Astrocyte of the hippocampus (primary cell): ENCODE measurements at regions not wholly inside any gene's neighbourhood (a gene's known extent, or its start where the extent isn't known, plus 50 kb on each side); places are given as distances from the start of the nearest gene placed in this dataset.
"Not testable (repeated sequence)": the region's sequence is repeated elsewhere in the genome, so short reads cannot be mapped to it uniquely, and the experiment has no call there.

Experiments used
- DNase-seq: peaks from one replicate; pipeline ENCODE4 v3.0.0; 2011; ENCODE audit warnings: low read depth, low spot score

- no peak for DNase-seq
Observed at GRCh38 chr12:63410197-63410596, 258.1 kb downstream of the DPY19L2 start.

DNA sequence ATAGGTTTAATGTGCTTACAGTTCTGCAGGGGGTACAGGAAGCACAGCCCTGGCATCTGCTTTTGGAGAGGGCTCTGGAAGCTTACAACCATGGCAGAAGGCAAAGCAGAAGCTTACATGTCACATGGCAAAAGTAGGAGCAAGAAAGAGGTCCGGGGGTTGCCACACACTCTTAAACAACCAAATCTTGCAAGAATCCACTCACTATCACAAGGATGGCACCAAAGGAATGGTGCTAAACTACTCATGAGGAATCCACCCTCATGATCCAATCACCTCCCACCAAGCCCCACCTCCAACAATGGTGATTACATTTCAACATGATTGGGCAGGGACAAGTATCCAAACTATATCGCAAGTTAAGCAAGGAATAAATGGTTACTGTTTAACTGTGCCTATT lies 255.8 kb upstream of the AVPR1A start:
- no peak for DNase-seq

DNA sequence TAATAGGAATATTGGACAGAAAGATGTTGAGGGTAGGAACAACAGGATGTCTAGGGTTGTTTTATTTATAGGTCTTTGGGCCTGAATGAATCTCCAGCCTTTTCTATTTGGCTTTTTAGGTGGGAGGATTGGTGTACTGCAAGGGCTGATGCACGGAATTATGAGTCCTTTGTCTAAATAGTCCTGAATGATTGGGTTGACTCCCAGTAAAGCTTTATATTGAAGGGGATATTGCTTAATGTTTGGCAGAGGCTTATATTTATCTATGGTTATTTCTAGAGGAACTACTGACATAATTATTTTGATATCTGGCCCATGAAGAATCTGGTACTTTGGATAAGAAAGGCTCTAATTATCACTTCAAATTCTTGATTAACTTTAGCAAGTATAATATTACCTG lies 253.6 kb upstream of the AVPR1A start:
- DNase-seq, result no peak

DNA sequence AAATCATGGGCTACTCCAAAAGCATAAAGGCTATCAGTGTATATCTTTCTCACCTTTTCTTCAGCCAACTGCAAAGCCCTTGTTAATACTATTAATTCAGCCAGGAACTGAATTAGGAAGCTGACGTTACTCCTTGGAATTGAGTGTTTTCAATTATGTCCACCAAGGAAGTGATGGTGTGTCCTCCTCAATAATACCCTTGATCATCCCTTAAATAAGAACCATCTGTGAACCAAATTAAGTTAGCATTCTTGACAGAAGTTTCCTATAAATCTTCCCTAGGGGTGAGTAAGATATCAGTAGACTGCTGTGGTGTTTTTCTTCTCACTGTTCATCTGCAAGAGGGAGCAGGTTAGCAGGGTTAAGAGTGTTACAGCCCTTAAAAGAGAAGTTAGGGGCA lies 252.3 kb upstream of the AVPR1A start:
- no peak for DNase-seq

GRCh38 chr12:63400718-63401117 lies 249.7 kb upstream of the AVPR1A start:
- peak; percentile 13 for DNase-seq

GRCh38 chr12:63400318-63400717 lies 249.3 kb upstream of the AVPR1A start:
- DNase-seq, result no peak

GRCh38 chr12:63397807-63398206 lies 246.8 kb upstream of the AVPR1A start:
- DNase-seq, result no peak

DNA sequence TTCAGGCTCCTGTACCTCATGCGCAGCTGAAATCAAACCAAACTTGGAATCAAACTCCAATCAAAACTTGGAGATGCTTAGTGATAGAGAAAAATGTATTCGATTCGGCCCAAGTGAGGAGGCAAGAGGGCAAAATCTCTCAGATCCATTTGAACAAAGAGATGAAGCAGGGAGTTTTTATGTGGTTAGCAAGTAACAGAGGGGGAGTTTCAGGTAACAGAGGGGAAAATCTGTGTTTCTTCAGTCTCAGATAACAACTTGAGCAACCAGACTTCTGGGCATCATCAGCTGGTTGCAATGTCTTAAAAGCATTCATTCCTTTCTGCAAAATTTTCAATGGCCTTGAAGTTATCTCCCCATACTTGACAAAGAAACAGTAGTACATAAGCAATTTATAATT lies 245.1 kb upstream of the AVPR1A start:
- no peak for DNase-seq

DNA sequence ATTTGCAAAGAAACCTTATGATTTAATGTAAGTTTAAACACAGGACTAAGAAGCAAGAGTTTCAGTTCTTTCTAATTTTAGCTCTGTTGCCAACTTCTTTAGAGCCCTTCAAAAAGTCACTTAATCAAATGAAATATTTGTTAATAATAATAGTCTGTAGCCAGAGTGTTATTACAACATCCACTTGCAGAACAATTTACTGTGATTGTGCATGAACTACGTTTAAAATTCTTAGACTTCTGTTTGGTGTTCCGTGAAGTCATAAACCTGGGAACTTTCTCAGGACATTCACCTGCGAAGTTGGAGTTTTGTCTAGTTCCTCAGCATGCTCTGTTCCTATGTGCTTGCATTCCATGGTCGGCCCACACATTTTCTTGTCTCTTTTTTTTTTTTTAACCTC lies 244.0 kb upstream of the AVPR1A start:
- DNase-seq, result no peak

DNA sequence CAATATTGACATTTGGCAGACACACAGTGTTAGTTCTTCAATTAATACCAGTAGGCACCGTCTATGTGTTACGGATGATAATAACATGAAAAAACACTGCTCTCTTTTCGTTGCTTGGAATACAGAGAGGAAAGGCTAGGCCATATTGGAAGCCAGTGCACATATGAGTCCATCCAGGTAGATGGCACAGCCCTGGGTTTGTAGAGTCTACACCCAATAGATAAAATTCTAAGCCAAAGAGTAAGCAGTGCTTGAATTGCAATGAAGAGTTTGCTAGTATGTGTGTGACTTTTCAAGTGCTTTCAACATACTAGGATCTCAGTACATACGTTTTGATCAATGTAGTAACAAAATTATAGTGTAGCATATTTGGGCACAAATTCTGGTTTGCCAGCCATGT lies 243.3 kb upstream of the AVPR1A start:
- DNase-seq, result no peak

DNA sequence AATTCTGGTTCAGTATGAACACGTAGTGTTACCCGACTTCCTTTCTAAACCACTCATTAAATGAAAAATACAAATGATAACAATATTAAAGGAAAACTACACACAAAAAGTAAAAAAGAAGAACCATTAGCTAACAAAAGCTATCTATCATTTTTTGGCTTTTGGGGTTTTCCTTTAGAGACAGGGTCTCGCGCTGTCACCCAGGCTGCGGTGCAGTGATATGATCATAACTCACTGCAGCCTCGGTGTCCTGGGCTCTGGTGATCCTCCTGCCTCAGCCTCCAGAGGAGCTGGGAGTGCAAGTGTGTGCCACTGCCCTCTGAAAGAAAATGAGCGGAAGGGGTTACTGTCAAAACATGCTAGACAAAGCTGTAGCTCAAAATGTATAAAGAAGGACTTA lies 238.2 kb upstream of the AVPR1A start:
- DNase-seq, result no peak

DNA sequence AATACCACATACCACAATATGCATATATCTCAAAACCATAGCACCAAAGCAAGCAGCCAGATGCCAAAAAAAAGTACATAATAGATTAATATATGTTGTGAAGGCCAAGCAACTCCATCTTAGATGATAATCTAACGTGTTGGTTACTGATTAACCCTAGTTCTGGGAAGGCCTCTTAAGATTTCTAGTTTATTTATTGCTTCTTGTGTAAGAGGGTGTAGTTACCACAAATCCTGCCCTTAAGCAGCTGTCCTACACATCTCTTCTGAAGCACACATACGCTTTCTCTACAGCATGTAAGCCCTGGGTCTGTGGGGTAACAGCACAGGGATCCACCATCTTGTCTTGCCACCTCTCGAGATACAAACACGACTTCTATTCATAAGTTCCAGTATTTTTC lies 236.8 kb upstream of the AVPR1A start:
- DNase-seq, result no peak

- DNase-seq, result no peak
Observed at GRCh38 chr12:63382930-63383329, 231.9 kb upstream of the AVPR1A start.

DNA sequence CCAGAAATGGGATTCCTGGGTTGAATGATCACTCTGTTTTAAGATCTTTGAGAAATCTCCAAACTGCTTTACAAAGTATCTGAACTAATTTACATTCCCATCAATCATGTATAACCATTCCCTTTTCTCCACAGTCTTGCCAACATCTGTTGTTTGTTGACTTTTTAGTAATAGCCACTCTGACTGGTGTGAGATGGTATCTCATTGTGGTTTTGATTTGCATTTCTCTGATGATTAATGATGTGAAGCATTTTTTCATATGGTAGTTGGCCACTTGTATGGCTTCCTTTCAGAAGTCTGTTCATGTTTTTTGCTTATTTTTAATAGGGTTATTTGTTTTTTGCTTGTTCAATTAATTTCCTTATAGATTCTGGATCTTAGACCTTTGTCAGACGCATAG lies 211.8 kb upstream of the AVPR1A start:
- DNase-seq, result peak; percentile 57

GRCh38 chr12:63362166-63362565 lies 211.2 kb upstream of the AVPR1A start:
- DNase-seq, result no peak

DNA sequence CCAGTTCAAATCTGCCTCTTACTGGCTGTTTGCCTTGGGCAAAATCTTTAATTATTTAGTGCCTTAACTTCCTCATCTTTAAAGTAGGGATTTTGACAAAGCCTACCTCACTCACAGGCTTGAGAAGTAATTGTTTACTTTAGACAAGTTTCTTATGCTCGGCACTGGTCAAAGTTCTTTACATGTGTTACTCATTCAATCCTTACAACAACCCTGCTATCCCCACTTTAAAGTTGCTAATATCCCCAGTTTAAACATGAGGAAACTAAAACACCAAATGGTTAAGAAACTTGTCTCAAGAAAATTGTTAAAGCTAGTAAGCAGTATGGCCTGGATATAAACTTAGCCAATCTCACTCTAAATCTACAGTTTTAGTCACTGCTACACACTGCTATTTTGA lies 204.0 kb upstream of the AVPR1A start:
- no peak for DNase-seq

DNA sequence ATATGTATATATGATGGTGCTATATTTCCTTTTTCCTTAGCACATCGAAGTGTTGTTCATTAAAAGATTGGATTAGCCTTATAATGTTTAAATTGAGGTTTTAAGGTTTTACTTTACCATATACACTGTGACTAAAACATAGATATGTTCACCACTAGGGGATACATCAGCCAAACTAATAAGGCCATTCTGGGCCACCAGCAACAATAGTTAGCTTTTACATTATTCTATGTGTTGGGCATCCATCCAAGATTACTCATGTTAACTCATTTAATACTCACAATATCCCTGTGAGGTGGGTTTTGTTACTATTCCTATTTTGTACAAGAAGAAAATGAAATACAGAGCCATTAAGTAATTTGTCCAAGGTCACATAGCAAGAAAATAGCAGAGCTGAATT lies 202.6 kb upstream of the AVPR1A start:
- peak; percentile 12 for DNase-seq

DNA sequence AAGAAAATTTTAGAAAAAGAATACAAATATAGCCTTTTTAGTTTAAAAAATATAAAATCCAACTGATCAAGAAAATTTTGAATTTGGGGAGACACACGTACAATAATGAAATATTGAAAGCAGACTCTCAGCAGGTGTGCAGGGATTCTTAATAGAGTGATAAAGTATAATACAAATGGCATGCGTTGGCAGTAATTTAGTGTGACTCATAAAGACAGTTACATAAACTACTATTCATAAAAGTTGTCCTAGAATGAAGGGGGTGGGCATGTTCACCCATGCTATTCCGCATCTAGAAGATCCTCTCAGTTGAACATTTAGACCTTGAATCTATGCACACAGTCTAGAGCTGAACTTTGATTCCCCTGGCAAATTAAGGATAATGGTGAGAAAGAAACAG lies 200.4 kb upstream of the AVPR1A start:
- DNase-seq, result no peak

DNA sequence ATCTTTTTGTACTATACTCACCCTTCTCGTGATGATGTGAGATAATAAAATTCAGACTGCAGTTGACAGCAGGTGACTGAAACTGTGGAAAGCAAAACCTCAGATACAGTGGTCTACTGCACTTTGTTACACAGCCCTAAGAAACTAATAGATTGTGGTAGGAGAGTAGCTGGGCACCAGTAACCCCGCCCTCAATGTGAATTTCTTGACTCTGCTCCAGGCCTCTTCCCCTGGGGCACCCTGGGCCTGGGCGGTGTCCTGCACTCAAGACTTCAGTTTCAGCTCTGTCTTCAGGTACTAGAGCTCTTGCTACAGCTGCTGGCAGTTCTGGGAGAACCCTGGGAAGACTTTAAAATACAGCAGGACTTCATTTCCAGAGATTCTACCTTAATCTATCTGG lies 197.6 kb upstream of the AVPR1A start:
- DNase-seq, result no peak

GRCh38 chr12:63337158-63337557 lies 186.2 kb upstream of the AVPR1A start:
- DNase-seq, result not testable (repeated sequence)

- DNase-seq, result no peak
Observed at GRCh38 chr12:63326260-63326659, 175.3 kb upstream of the AVPR1A start.

- DNase-seq, result no peak
Observed at GRCh38 chr12:63325757-63326156, 174.8 kb upstream of the AVPR1A start.

GRCh38 chr12:63323942-63324341 lies 172.9 kb upstream of the AVPR1A start:
- DNase-seq, result no peak

DNA sequence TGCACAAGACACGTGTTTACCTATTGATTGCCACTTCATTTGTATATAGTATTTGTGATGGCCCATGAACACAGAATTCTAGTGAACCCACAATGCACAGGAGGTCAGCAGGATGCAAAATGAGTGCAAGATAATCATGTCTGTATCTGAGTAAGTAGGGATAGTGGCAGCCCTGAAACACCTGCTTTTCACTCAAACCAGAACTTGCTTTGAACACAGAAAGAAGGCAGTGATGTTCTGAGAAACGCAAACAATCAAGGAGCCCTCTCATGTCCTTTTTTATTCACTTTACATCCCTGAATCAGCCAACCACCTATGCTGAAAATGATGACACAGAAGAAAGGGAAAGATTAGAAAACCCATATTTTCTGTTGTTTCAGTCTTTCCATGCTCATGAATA lies 170.4 kb upstream of the AVPR1A start:
- DNase-seq, result no peak
